Right lobe of liver (tissue), 4 donors: ENCODE measurements at regions not wholly inside any gene's neighbourhood (a gene's known extent, or its start where the extent isn't known, plus 50 kb on each side); places are given as distances from the start of the nearest gene placed in this dataset.

Experiments
- POLR2A ChIP-seq: fragments of 450-650 bp; IDR thresholded peaks from one replicate; pipeline ENCODE4 v1.6.1; 2017; ENCODE audit warnings: antibody characterized with exemption, mild to moderate bottlenecking
- TF ChIP-seq, protein P1 (sequence below), 4 donors: fragments of 200-600 bp in 3 of 4; fragments of 450-650 bp in 1 of 4; IDR thresholded peaks; one replicate each; pipeline versions ENCODE4 v1.5.1 to v1.8.0; 2016 to 2022; ENCODE audit warnings: antibody characterized with exemption in 4 of 4, mild to moderate bottlenecking in 2 of 4
- donor health status: DM: no; HTN: no; CAD: no.
- donor health status: DM: no; HTN: no; CAD: no.
- donor health status: DM: no; HTN: yes; CAD: no.

DNA sequence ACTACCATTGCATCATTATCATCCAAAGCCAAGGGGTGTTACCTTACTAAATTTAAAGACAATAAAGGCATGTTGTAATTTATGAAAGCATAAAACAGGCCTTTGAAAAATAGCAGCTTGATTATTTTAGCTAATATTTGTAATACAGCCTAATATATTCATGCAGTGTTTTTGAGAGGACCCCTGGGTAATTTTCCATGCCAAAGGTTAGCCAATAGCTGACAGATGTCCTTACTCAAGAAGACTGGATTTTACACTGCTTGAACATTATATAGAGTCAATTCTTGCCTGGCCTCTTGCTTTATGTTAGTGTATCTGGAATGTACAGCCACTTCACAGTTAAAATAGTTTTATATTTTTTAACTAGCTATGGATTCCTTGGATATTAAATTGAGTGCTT lies 337.8 kb upstream of the PAPPA start:
- no peak for TF ChIP-seq POLR2A
- TF ChIP-seq, protein P1, sequence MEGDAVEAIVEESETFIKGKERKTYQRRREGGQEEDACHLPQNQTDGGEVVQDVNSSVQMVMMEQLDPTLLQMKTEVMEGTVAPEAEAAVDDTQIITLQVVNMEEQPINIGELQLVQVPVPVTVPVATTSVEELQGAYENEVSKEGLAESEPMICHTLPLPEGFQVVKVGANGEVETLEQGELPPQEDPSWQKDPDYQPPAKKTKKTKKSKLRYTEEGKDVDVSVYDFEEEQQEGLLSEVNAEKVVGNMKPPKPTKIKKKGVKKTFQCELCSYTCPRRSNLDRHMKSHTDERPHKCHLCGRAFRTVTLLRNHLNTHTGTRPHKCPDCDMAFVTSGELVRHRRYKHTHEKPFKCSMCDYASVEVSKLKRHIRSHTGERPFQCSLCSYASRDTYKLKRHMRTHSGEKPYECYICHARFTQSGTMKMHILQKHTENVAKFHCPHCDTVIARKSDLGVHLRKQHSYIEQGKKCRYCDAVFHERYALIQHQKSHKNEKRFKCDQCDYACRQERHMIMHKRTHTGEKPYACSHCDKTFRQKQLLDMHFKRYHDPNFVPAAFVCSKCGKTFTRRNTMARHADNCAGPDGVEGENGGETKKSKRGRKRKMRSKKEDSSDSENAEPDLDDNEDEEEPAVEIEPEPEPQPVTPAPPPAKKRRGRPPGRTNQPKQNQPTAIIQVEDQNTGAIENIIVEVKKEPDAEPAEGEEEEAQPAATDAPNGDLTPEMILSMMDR (IDR thresholded peaks at IDR 0.05): no peak
